ENCODE measurements at regions not wholly inside any gene's neighbourhood (a gene's known extent, or its start where the extent isn't known, plus 50 kb on each side); places are given as distances from the start of the nearest gene placed in this dataset.

DNA sequence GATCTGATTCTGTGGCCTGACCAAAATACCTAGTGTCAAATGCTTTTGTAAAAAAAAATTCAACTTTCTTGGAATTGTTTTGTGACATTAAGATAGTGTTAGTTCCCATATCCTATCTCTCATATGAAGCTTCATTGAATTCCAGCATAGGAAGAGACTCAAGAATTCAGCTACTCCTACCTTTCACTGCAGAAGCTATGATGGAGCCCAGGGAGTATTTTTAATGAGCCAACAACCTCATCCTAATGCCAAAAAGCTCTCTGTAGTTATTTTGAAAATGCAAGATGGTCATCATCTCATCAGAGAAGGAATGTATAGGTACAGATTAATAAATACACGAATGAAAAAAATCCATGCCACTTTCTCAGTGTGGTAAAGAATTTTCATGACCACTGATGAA is 431.2 kb upstream of the SGCG start:
- H3K27me3 ChIP-seq (ENCODE audit: insufficient read depth, low read length): no peaks in the 10 kb centered on the region
- intact Hi-C loops (cut with micrococcal nuclease): loop anchor here (10.0 kb wide), 2 partner anchors 905 to 1075 kb away; partner anchors contain the start of gene FGF9
- H3K9me3 ChIP-seq (ENCODE audit: control insufficient read depth in 1 of 2, insufficient read depth in 1 of 2, low read depth in 1 of 2, low read length in 2 of 2): peaks cover 0 to 3% of the 10 kb centered on the region in 2 experiments; a peak in 2 of 4 replicates
- ChIA-PET POLR2A (no interaction called here), CTCF (no interaction called here), RAD21 (ENCODE audit: low non-redundant PET in 1 of 2, low total read pairs in 2 of 2, uncharacterized antibody in 2 of 2, unreplicated experiment in 2 of 2) (no interaction called here)
- no peaks in the 10 kb centered on the region for H3K36me3 ChIP-seq (ENCODE audit: control insufficient read depth in 1 of 2, insufficient read depth in 2 of 2, low read length in 2 of 2)
- H2AFZ ChIP-seq (ENCODE audit: low read depth, low read length, poor library complexity, severe bottlenecking): no peak overlapping the region
- H3K4me2 ChIP-seq (ENCODE audit: low read length): no peak overlapping the region
- no peak for ATAC-seq
- no TSS peak for BruUV-seq (replicated peaks)
- no peak overlapping the region for H3K27ac ChIP-seq (ENCODE audit: low read depth, low read length)
- H3K4me3 ChIP-seq (replicated peaks in 1 of 2; ENCODE audit: low read depth in 1 of 2, low read length in 2 of 2): no peak overlapping the region
- TF ChIP-seq, protein P1, sequence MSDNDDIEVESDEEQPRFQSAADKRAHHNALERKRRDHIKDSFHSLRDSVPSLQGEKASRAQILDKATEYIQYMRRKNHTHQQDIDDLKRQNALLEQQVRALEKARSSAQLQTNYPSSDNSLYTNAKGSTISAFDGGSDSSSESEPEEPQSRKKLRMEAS (IDR thresholded peaks at IDR 0.05): no peak
- TF ChIP-seq ELF1 (IDR thresholded peaks at IDR 0.05; ENCODE audit: borderline replicate concordance, low read depth) (no peak), JUND (IDR thresholded peaks at IDR 0.05) (no peak), EGR1 (IDR thresholded peaks at IDR 0.05; ENCODE audit: low read depth) (no peak)
- TF ChIP-seq, protein P2, sequence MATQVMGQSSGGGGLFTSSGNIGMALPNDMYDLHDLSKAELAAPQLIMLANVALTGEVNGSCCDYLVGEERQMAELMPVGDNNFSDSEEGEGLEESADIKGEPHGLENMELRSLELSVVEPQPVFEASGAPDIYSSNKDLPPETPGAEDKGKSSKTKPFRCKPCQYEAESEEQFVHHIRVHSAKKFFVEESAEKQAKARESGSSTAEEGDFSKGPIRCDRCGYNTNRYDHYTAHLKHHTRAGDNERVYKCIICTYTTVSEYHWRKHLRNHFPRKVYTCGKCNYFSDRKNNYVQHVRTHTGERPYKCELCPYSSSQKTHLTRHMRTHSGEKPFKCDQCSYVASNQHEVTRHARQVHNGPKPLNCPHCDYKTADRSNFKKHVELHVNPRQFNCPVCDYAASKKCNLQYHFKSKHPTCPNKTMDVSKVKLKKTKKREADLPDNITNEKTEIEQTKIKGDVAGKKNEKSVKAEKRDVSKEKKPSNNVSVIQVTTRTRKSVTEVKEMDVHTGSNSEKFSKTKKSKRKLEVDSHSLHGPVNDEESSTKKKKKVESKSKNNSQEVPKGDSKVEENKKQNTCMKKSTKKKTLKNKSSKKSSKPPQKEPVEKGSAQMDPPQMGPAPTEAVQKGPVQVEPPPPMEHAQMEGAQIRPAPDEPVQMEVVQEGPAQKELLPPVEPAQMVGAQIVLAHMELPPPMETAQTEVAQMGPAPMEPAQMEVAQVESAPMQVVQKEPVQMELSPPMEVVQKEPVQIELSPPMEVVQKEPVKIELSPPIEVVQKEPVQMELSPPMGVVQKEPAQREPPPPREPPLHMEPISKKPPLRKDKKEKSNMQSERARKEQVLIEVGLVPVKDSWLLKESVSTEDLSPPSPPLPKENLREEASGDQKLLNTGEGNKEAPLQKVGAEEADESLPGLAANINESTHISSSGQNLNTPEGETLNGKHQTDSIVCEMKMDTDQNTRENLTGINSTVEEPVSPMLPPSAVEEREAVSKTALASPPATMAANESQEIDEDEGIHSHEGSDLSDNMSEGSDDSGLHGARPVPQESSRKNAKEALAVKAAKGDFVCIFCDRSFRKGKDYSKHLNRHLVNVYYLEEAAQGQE (IDR thresholded peaks at IDR 0.05; ENCODE audit: low read depth): no peak
- no peaks in the 10 kb centered on the region for H3K79me2 ChIP-seq (ENCODE audit: insufficient read depth, low read length)
- no peaks in the 10 kb centered on the region for H3K9me2 ChIP-seq (ENCODE audit: insufficient read depth)
- no peak overlapping the region for H3K9ac ChIP-seq (ENCODE audit: low read length)
- H4K20me1 ChIP-seq (ENCODE audit: insufficient read depth): no peaks in the 10 kb centered on the region
- DNase-seq (ENCODE audit: low read depth, low spot score): no peak
- H3K4me1 ChIP-seq (ENCODE audit: control insufficient read depth in 1 of 2, insufficient read depth in 2 of 2, low read length in 2 of 2): peaks cover 0 to 7% of the 10 kb centered on the region in 2 experiments; a peak in 2 of 4 replicates

All from HCT116 (cell line).